HG03457 (cell line): ENCODE measurements at regions not wholly inside any gene's neighbourhood (a gene's known extent, or its start where the extent isn't known, plus 50 kb on each side); places are given as distances from the start of the nearest gene placed in this dataset.
"Not testable (repeated sequence)": the region's sequence is repeated elsewhere in the genome, so short reads cannot be mapped to it uniquely, and the experiment has no call there.

Experiments used
- ATAC-seq: cut with Tn5 transposase; IDR thresholded peaks from one replicate; pipeline ENCODE4 v1.9.1; 2021; ENCODE audit warnings: moderate number of reproducible peaks; ENCODE audit not compliant: unreplicated experiment

DNA sequence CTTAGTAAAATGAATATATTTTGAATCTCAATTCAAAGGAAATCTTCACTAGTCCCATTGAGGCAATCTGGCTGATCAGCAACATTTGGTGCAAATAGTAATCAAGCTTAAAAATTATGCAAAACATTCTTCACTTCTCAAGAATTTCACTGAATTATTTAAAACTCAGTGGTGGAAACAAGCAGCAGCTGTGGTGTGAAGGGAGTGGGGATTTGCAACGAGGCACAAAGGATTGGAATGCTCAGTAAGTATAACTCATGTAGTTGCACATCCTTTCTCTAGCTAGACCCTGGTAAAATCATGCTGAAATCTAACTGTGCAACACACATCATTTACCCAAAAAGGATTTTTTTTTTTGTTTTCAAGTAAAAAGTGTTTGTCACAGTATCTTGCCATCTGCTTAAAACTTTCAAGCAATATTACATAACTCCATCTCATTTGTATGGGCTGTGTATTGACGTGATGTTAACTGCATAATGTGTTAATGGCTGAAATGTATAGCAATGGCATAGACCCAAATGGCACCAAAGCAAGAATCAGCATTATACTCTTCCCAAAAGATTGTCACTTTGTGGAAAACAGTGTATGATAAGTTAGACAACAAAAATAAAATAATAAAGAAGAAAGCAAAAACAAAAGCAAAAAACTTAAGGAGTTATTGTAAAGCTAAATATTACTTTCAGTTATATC lies 816.6 kb downstream of the EPHA3 start:
- ATAC-seq = no peak

DNA sequence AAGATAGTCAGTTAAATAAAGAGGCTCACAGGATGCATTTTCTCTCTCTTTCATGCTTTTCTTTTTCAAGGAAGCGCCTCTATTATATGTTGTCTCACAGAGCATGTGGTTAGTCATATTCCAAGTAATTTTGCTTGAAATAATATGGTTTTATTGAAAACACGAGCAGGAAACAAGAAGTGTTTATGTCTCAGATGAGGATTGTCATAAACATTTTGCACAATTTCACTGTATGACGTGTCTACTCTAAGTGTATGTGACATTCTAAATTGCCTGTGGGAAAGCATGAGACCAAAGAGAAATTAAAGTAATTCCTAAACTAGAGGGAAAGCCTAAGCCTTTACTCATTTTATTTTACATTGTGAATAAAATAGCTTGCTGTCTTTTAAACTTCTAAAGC lies 818.6 kb downstream of the EPHA3 start:
- no peak for ATAC-seq

DNA sequence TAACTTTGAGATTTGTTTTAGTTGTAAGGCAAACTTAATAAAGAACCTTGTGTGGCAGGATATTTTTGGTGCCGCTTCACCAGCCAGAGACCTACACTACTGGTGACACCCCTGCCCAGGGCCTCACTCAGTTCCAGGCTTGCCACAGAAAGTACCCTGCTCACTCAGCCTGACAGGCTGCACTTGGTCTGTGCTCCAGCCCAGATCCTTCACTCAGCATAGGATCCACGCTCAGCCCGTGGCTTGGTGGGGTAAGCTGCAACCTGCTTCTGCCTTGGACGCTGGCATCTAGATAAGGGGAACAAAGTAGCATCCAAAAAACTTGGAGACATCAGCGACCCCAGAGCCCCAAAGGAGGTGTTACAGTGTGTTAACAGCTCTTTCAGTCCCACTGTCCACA lies 825.5 kb downstream of the EPHA3 start:
- no peak for ATAC-seq

DNA sequence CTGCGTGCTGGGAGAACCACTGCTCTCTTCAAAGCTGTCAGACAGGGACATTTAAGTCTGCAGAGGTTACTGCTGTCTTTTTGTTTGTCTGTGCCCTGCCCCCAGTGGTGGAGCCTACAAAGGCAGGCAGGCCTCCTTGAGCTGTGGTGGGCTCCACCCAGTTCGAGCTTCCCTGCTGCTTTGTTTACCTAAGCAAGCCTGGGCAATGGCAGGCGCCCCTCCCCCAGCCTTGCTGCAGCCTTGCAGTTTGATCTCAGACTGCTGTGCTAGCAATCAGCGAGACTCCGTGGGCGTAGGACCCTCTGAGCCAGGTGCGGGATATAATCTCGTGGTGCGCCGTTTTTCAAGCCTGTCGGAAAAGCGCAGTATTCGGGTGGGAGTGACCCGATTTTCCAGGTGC lies 837.0 kb downstream of the EPHA3 start:
- ATAC-seq = not testable (repeated sequence)

DNA sequence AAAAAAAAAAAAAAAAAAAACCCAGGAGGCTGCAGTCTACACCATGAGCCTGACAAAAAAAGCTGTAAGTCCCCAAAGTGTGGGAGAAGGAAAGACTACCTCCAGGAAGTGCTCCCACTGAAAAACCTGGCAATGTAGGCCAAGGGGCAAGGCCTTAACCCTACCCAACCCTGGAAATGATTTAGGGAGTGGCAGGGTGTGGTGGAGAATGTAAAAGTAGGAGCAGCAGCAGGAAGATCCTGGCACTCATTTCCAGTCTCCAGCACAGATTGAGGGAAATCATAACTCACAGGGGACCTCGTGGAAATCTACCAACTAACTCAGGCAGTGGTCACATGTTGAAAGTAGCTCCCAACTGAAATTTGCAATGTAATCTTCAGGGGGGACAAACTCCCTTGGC lies 839.5 kb downstream of the EPHA3 start:
- ATAC-seq = no peak

DNA sequence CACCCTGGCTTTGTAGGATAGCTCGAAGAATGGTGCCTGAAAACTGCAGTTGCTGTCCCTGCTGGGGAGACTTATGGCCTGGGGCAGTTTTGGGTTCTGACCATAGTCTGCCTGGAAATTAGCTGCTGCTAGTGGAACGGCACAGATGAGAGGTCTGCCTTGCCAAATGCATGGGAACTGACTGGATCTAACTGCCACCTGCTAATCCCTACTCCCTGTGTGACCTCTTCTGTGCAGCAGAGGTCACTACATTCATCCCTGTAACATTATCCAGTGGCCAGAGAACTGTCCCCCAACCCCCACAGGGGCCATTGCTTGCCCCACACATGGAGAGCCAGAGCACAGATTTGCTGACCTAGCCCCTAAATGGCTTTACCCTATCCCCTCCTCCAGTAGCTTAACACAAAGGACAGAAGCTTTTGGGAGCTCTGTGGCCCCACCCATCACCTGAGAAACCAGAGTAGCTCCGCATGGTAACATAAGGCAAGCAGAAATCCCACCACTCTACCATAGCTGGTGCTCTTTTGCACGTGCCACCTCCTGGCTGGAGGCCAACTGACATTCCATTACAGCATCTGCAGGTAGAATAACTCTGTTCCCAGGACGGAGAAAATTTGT lies 840.0 kb downstream of the EPHA3 start:
- no peak for ATAC-seq

DNA sequence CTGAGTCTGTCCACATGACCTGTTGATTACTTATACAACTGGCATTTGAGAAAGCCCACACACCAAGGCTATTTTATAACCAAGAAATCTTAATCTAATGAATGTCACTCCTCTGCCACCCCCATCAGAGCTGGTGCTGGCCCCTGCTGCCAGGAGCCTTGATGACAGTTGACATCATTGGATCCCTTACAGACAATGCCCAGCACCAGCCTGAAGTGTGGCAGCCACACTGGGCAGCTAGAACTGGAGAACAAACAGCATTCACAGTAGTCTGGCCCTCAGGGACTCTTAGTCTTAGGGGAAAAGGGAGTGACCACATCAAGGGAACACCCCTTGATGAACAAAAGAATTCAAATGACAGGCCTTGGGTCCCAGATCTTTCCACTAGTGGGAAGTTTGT lies 840.6 kb downstream of the EPHA3 start:
- ATAC-seq = no peak

DNA sequence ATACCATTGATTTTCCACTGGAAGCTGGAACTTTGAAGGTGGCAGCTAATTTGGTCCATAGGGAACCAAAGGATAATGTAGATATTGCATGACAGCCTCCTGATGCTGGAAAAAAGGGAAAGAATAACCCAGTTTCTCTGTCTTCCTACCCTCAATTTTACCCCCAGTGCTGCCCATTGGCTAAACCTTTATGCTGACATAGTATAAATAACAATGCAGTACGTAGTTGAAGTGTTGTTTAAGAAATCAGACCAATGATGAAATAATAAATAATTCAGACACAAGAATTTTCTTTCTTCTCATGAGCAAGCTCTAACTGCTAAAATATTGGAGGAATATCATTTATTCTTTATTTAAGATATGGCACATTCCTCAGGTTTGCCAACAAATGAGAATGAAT lies 843.4 kb downstream of the EPHA3 start:
- no peak for ATAC-seq

DNA sequence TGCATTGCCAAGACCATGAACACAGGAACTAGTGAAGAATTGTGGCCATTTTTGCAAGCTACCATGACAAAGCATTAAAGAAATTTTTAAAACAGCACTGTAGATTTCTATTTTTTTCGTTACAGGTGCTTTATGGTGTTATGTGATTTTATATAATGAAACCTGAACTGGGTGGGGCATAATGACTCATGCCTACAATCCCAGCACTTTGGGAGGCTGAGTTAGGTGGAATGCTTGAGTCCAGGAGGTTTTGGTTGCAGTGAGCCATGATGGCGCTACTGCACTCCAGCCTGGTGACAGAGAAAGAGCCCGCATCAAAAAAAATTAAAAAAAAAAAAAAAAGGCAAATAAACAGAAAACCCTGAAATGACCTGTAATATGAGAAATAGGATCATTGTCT lies 846.7 kb downstream of the EPHA3 start:
- ATAC-seq = no peak

DNA sequence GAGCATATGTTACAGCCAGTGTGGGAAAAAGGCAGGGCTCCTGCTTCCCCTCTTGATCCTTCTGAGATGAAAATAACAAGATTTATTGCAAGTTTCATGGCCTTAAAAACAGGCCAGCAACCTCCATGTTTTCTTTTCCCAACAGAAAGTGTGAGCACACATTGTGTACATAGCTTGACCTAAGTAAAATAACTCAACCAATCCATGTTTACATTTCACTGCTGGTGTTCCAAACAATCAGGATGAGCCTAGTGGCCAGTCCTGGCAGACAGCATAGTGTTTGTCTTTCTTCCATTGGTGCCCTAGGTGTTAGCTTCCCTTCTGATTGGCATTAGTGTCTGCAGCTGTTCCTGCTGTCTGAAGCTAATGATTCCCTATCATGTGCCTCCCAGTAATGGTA lies 847.7 kb downstream of the EPHA3 start:
- no peak for ATAC-seq

DNA sequence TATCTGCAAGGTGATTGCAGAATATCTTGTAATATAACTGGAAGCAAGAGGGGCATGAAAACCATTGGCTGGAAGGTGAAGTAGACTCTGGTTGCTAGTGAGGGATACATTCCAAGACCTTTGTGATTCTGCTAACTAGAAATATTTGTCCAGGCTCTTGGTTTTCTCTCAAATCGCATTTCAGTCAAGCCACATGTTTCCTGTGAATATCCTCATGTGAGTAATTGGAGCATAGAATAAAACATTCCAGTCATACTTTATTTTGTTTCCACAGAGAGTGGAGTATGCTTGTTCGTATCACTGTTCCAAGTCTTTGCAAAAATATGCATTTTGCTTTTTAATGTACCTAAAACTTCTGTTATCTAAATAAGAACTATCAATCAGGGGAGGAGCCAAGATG lies 850.0 kb downstream of the EPHA3 start:
- no peak for ATAC-seq

DNA sequence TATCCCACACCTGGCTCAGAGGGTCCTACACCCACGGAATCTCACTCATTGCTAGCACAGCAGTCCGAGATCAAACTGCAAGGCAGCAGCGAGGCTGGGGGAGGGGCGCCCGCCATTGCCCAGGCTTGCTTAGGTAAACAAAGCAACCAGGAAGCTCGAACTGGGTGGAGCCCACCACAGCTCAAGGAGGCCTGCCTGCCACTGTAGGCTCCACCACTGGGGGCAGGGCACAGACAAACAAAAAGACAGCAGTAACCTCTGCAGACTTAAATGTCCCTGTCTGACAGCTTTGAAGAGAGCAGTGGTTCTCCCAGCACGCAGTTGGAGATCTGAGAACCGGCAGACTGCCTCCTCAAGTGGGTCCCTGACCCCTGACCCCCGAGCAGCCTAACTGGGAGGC lies 850.7 kb downstream of the EPHA3 start:
- not testable (repeated sequence) for ATAC-seq

DNA sequence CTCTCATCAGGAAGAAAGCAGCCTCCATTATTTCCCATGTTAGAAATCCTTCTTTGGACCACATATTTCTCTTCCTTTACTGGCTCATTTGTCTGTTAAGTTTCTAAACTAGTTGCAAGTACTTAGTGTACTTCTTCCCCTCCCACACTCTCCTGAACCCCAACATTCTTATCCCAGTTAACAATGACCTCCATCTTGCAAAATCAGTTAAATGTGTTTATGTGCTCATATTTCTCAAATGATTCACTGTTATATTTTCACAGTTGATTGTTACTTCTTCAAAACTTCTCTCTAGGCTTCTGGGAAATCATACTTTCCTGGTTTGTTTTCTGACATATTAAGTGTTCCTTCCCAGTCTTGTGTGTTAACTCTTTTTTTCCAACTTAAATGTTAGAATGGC lies 856.9 kb downstream of the EPHA3 start:
- no peak for ATAC-seq

DNA sequence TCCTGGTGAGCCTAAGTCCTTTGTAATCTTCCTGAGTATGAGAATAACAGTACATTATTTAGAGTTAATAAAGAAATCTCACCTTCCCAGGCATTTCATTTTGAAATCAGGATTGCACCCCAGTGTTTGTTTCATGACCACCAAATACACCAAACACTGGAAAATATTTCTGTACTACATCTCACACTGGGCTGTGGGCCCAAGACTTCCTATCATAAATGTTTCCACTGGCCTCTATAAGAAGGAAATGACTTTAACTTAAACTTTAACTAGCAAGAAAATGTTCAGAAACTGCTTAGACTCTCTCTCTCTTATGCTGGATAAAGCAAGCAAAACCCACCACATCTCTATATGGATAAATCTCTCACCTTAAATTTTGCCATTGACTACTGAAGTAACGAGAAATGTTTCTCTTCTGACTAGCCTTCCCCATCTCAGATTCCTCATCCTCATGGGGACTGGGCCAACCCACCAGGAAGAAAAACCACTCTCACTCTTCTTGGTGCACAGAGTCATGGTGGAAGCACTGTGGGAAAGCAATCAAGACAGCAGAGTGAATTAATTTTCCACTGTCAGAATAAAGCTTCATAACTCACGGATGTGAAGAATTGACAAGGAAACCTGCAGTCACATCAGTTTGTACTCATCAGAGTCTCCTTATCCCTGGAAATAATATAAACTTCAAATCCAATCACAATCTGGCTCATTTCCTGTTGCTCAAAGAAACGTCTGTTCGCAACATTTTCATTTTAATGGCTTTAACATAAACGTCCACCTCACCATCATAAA lies 859.6 kb downstream of the EPHA3 start:
- ATAC-seq = no peak

DNA sequence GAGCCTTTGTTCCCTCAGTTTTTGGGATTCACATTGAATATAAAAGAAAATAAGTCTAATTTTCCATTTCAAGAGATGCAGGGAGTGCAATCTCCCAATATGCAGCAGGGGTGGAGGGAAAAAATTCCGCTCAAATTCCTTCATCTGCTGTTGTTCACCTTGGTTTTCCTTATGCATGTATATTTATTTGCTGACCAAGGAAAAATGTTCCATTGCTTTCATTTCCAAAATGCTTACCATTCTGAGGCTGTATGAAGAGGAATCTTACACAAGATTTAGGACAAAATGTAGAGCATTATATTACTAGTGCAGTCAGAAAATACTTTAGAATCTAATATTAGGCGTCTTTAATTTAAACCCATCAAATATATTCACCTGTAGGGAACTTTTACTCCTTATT lies 863.9 kb downstream of the EPHA3 start:
- ATAC-seq = no peak

DNA sequence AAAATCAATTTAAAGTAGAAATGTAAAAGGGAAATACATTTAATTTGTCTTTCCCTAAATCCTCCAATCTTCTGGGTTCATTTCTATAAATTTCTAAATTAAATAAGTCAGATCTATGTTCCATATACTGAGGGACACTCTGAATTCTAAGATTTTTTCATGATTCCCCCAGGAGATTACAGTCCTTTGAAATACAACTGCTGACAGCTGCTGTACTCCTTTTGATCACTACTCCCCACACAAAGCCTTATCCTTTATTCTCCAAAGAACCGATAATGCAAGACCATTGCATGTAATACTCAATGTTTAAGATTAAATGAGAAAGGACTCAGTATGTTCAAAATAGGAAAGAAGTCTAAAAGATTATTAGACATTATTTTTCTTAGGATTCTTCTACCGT lies 865.7 kb downstream of the EPHA3 start:
- ATAC-seq = no peak

DNA sequence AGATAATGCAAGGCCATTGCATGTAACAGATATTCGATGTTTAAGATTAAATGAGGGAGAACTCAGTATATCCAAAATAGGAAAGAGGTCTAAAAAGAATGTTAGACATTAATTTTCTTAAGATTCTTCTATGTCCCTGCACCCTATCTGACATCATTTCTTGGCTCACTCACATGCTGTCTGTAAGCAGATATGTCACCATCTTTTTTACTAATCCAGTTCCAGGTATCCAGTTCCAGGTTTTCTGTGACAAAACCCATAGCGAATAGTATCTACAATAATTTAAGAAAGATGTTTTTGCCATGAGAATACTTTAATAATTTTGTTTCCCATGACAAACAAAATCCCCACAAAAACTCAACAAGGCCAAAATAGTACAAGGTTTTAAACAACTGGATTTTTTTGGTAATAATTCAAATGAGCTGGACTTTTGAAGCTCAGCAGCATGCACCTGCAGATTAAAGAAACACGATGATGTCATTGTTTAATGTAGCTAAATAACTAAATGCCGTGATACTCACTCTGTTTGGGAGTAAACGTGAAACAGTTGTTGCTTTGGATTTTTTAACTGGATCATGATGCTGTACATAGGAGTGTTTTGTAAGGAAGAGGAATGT lies 867.6 kb downstream of the EPHA3 start:
- no peak for ATAC-seq

DNA sequence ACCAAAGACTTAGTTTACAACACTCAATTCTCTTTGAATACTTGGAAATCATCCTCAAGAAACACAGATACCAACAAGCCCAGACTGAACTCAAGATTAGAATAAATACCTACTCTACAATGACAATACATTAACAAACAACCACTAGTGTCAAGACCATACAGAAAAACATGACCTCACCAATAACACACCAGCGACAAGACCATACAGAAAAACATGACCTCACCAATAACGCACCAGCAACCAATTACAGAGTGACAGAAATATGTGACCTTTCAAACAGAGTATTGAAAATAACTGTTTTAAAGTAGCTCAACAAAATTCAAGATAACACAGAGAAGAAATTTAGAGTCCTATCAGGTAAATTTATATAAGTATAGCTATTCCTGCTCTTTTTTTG lies 876.0 kb downstream of the EPHA3 start:
- no peak for ATAC-seq

DNA sequence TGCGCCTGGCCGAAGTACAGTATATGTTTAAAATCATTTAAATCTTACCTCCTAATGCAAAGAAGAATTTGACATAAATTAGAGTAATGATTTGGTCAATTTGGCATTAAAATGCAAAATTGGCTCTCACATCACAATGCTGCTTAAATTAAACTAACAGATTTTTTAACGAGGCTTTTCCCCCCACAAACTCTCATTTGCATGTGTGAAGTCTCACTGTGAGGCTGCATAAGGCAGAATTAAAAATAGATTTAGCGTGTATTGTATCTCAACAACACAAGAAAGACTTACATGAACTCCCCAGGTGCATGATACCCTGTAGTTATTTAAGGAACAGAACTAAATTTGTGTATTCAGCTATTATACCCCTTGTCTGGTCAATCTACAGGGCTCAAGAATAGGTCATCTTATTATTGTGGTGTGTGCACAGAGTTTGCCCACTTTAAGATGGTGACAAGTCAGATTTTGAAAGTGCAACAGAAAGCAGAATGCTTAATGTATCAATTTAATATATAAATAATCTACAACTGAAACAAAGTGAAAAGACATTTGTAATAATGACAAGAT lies 897.9 kb downstream of the EPHA3 start:
- no peak for ATAC-seq

DNA sequence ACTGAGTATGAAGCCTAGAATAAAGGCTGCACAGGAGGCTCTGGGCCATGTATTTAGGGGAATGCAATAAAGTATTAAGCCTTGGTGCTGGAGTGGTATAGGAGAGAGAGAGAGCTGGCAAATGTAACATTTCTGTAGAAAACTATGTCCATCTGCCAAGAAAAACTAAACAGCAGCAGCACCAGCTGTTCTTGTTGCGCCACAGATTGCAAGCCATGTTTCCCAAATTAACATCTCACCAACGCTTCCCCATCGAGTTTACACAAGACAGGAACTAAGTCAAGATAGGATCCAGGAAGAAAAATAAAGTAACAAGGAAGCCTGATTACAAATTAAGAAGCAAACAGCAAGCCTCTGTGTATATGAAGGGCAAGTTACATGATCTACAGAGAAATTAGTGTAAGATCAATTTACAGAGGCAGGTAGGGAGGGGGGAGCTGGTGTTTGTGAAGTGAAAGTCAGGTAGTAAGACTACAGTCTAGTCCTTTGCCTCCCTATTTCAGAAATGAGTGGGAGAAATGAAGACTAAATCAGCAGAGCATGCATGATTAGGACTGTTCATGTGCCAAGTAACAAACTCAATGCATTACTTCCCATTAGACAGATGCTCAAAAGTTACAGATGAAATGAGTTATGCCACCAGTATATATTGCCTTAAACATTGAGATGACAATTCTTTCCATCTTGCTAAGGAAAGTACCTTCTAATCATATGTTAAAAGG lies 900.5 kb downstream of the EPHA3 start:
- no peak for ATAC-seq

DNA sequence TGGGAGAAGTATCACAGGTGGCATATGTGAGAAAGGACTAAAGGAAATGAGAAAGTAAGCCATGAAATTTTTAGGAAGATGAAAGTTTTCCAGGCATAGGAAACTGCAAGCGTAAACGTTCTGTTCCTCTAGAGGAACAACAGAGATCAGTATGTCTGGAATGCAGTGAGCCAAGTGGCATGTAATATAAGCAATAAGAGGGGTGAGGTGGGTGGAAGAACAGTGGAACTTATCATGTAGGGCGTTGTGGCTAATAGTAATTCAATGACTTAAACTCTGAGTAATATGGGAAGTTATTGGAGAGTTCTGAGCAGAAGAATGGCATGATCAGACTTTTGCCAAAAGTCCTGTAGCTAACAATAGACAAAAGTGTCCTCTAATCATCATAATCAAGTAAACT lies 902.9 kb downstream of the EPHA3 start:
- no peak for ATAC-seq
